DND-41 (cell line): ENCODE measurements at regions not wholly inside any gene's neighbourhood (a gene's known extent, or its start where the extent isn't known, plus 50 kb on each side); places are given as distances from the start of the nearest gene placed in this dataset.

Experiments
- CTCF ChIP-seq: IDR thresholded peaks from 2 replicates; pipeline ENCODE4 v1.5.1; 2012; ENCODE audit warnings: borderline replicate concordance, low read length, moderate library complexity, mild to moderate bottlenecking; ENCODE audit not compliant: poor library complexity, severe bottlenecking; ENCODE audit errors: extremely low read depth
- EZH2 ChIP-seq: IDR thresholded peaks from 3 replicates; pipeline ENCODE4 v1.6.1; 2012; ENCODE audit warnings: borderline replicate concordance, low read depth, mild to moderate bottlenecking, moderate library complexity, low read length, inconsistent platforms; ENCODE audit not compliant: severe bottlenecking

DNA sequence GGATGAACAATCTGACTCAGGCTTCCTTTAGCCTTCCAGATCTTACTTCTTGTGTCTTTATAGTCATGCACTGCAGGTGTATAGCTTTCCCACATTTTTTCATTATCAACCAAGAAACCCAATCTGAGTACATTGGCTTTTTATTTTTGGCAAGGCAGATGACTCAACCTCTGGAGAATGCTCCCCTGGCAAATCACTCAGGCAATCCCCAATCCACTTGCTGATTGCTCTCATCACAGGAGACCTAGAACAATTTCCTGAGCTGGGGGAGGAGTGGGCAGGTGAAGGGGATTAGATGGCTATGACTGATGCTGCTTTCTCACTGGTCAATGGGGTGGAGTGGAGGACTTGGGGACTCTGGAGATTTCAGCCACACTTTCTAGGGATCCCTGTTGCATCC lies 134.4 kb downstream of the SLC16A9 start:
- TF ChIP-seq CTCF, result no peak
- TF ChIP-seq EZH2, result no peak
